GM12878 (cell line): ENCODE measurements at regions not wholly inside any gene's neighbourhood (a gene's known extent, or its start where the extent isn't known, plus 50 kb on each side); places are given as distances from the start of the nearest gene placed in this dataset.
A peak's percentile ranks its signal among the peaks of the same experiment; 100 is the strongest.

Source experiments
- ATAC-seq: fragments of 200-7000 bp; cut with Tn5 transposase; 3 replicates; pipeline ENCODE4 v1.9.1; 2020; ENCODE audit warnings: mild to moderate bottlenecking, moderate library complexity
- BruUV-seq: library from RNA; stranded (reverse); fragments of 400-500 nt; replicated peaks from 2 replicates; lab custom pipeline; 2021; lab: Mats Ljungman, UMichigan
- CTCF ChIA-PET: fragments of 300-600 bp; sonication (Branson Sonifier 250); formaldehyde crosslinking; extraction: SDS; loops from one replicate; lab custom pipeline; 2021; ENCODE audit warnings: inconsistent platforms; lab: Yijun Ruan, JAX
- POLR2A ChIA-PET: fragments of 350-600 bp; formaldehyde crosslinking; extraction: SDS; loops from one replicate; lab custom pipeline; 2021; ENCODE audit warnings: inconsistent platforms; lab: Charles Lee
- RAD21 ChIA-PET: fragments of 300-600 bp; sonication (Branson Sonifier 250); formaldehyde crosslinking; loops from one replicate; lab custom pipeline; 2023; ENCODE audit warnings: antibody characterized with exemption; ENCODE audit not compliant: unreplicated experiment; lab: Charles Lee
- SMC1A ChIA-PET: fragments of 300-600 bp; sonication (Branson Sonifier 250); formaldehyde crosslinking; loops from one replicate; lab custom pipeline; 2023; ENCODE audit not compliant: unreplicated experiment, uncharacterized antibody; lab: Charles Lee
- DNase-seq: peaks from one replicate; pipeline ENCODE4 v3.0.0-alpha.2; 2011; ENCODE audit warnings: low read depth, low spot score
- FAIRE-seq: peaks from 3 replicates; lab custom pipeline; 2011; peaks lifted over from hg19 to GRCh38; lab: Jason Lieb, UNC
- H2AFZ ChIP-seq: 2 replicates; pipeline ENCODE4 v1.6.0; 2011; ENCODE audit warnings: low read depth, low read length, control low read depth; ENCODE audit not compliant: control insufficient read depth
- H3K27ac ChIP-seq: 2 replicates; pipeline ENCODE4 v1.5.1; 2011; ENCODE audit warnings: control low read depth; ENCODE audit not compliant: control insufficient read depth, insufficient read depth
- H3K27me3 ChIP-seq, 2 experiments: replicated peaks in 1 of 2; 2 replicates each; pipeline versions ENCODE4 v1.6.0 to v1.6.1; 2011; ENCODE audit warnings: low read length in 1 of 2; ENCODE audit not compliant: control insufficient read depth in 2 of 2, insufficient read depth in 2 of 2
- H3K36me3 ChIP-seq, 2 experiments: 2 replicates each; pipeline ENCODE4 v1.5.1; 2011; ENCODE audit warnings: low read length in 1 of 2; ENCODE audit not compliant: control insufficient read depth in 2 of 2, insufficient read depth in 2 of 2
- H3K4me1 ChIP-seq: 2 replicates; pipeline ENCODE4 v1.6.1; 2011; ENCODE audit warnings: mild to moderate bottlenecking, low read length, moderate library complexity, mixed read lengths; ENCODE audit not compliant: control insufficient read depth, insufficient read depth
- H3K4me2 ChIP-seq: 2 replicates; pipeline ENCODE4 v1.6.0; 2011; ENCODE audit warnings: control low read depth; ENCODE audit not compliant: control insufficient read depth, insufficient read depth
- H3K4me3 ChIP-seq: fragments of 200-600 bp; sonication (generic); 2 replicates; pipeline ENCODE4 v1.5.1; 2016
- H3K79me2 ChIP-seq: 2 replicates; pipeline ENCODE4 v1.6.0; 2011; ENCODE audit warnings: low read length; ENCODE audit not compliant: control insufficient read depth, insufficient read depth
- H3K9ac ChIP-seq: 2 replicates; pipeline ENCODE4 v1.8.0; 2011; ENCODE audit warnings: low read length, control low read depth, mixed read lengths; ENCODE audit not compliant: control insufficient read depth, insufficient read depth
- H3K9me3 ChIP-seq: replicated peaks from 3 replicates; pipeline ENCODE4 v1.5.1; 2011; ENCODE audit warnings: mild to moderate bottlenecking, low read length; ENCODE audit not compliant: control insufficient read depth, insufficient read depth
- H4K20me1 ChIP-seq: 2 replicates; pipeline ENCODE4 v1.6.0; 2011; ENCODE audit not compliant: control insufficient read depth, insufficient read depth
- ATF7 ChIP-seq: fragments of 450-650 bp; IDR thresholded peaks from 2 replicates; pipeline ENCODE4 v1.6.1; 2016; ENCODE audit warnings: low read depth, mild to moderate bottlenecking
- BCL11A ChIP-seq: IDR thresholded peaks from 2 replicates; pipeline ENCODE4 v1.6.1; 2011; ENCODE audit warnings: low read depth, low read length
- CHD1 ChIP-seq: IDR thresholded peaks from 2 replicates; pipeline ENCODE4 v1.6.1; 2012; ENCODE audit warnings: low read depth, low read length, improper control_type of control experiment
- JUNB ChIP-seq: IDR thresholded peaks from 2 replicates; pipeline ENCODE4 v1.6.1; 2016; ENCODE audit warnings: antibody characterized with exemption, mild to moderate bottlenecking
- MTA2 ChIP-seq: fragments of 450-650 bp; IDR thresholded peaks from 2 replicates; pipeline ENCODE4 v1.6.1; 2016; ENCODE audit warnings: low read depth, mild to moderate bottlenecking, moderate library complexity
- MYC ChIP-seq: IDR thresholded peaks from 2 replicates; pipeline ENCODE4 v1.6.1; 2011; ENCODE audit warnings: mild to moderate bottlenecking, low read length, moderate library complexity, inconsistent platforms; ENCODE audit not compliant: insufficient read depth, insufficient replicate concordance, insufficient read length, severe bottlenecking
- POU2F2 ChIP-seq: IDR thresholded peaks from 3 replicates; pipeline ENCODE4 v1.6.1; 2011; ENCODE audit warnings: low read depth, mild to moderate bottlenecking, low read length, borderline replicate concordance
- SIX5 ChIP-seq: IDR thresholded peaks from 2 replicates; pipeline ENCODE4 v1.6.1; 2011; ENCODE audit warnings: mild to moderate bottlenecking, low read depth, low read length, moderate library complexity; ENCODE audit not compliant: severe bottlenecking
- TAF1 ChIP-seq: IDR thresholded peaks from 2 replicates; pipeline ENCODE4 v1.6.1; 2011; ENCODE audit warnings: mild to moderate bottlenecking, low read depth, low read length, borderline replicate concordance
- TBL1XR1 ChIP-seq: IDR thresholded peaks from 2 replicates; pipeline ENCODE4 v1.6.1; 2012; ENCODE audit warnings: low read depth, low read length, improper control_type of control experiment
- TCF12 ChIP-seq: IDR thresholded peaks from 2 replicates; pipeline ENCODE4 v1.6.1; 2011; ENCODE audit warnings: low read depth, mild to moderate bottlenecking, low read length
- WRNIP1 ChIP-seq: IDR thresholded peaks from 2 replicates; pipeline ENCODE4 v1.6.1; 2011; ENCODE audit warnings: low read depth, low read length, improper control_type of control experiment, borderline replicate concordance
- ZNF24 ChIP-seq: fragments of 450-650 bp; IDR thresholded peaks from 2 replicates; pipeline ENCODE4 v1.6.1; 2017; ENCODE audit warnings: antibody characterized with exemption, mild to moderate bottlenecking
- in situ Hi-C: fragments of 300-500 bp; cut with MboI; formaldehyde crosslinking; loops from 9 replicates; pipeline ENCODE4 v1.14.3; 2018; ENCODE audit warnings: mixed read lengths
- intact Hi-C: fragments of 100-400 bp; cut with micrococcal nuclease; formaldehyde crosslinking; loops from one replicate; pipeline ENCODE4 v1.14.2; 2022; ENCODE audit not compliant: unreplicated experiment
- TF ChIP-seq, protein P1 (sequence below): fragments of 450-650 bp; IDR thresholded peaks from 2 replicates; pipeline ENCODE4 v1.6.1; 2018; ENCODE audit warnings: borderline replicate concordance, mild to moderate bottlenecking; ENCODE audit not compliant: partially characterized antibody
- TF ChIP-seq, protein P2 (sequence below): fragments of 450-650 bp; IDR thresholded peaks from 2 replicates; pipeline ENCODE4 v1.6.1; 2017; ENCODE audit warnings: mild to moderate bottlenecking

DNA sequence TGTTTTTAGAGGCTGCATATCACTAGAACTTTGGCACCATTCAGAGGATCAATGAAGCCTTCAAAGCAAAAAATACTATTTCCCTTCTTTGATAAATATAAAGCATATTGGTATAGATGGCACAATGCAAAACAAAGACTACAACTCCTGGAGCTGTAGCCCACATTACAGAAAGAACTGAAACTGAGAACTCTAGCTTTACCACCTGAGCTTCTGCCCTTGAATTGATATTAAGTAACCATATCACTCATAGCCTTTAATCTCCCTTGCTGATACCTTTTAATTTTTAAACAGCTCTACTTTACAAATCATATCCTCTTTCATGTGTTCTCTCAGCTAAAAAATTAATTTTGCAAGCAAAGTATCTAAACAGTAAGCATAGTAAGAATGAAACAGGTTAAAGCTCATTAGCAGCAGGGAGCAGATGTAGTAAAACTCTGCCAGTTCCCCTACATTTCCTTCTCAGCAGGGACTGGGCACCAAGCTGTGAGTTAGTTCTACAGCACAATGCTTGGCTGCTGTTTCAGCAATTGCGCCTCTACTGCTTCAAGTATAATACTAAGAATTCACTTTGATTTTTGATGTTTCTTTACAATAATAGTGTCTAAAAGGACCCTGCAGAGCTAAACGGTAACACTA lies 97.9 kb upstream of the NANOGP8 start (continued):
- TF ChIP-seq CHD1 (no peak), TCF12 (no peak)
- TF ChIP-seq, protein P1, sequence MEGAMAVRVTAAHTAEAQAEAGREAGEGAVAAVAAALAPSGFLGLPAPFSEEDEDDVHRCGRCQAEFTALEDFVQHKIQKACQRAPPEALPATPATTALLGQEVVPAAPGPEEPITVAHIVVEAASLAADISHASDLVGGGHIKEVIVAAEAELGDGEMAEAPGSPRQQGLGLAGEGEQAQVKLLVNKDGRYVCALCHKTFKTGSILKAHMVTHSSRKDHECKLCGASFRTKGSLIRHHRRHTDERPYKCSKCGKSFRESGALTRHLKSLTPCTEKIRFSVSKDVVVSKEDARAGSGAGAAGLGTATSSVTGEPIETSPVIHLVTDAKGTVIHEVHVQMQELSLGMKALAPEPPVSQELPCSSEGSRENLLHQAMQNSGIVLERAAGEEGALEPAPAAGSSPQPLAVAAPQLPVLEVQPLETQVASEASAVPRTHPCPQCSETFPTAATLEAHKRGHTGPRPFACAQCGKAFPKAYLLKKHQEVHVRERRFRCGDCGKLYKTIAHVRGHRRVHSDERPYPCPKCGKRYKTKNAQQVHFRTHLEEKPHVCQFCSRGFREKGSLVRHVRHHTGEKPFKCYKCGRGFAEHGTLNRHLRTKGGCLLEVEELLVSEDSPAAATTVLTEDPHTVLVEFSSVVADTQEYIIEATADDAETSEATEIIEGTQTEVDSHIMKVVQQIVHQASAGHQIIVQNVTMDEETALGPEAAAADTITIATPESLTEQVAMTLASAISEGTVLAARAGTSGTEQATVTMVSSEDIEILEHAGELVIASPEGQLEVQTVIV = no peak
- TF ChIP-seq, protein P2, sequence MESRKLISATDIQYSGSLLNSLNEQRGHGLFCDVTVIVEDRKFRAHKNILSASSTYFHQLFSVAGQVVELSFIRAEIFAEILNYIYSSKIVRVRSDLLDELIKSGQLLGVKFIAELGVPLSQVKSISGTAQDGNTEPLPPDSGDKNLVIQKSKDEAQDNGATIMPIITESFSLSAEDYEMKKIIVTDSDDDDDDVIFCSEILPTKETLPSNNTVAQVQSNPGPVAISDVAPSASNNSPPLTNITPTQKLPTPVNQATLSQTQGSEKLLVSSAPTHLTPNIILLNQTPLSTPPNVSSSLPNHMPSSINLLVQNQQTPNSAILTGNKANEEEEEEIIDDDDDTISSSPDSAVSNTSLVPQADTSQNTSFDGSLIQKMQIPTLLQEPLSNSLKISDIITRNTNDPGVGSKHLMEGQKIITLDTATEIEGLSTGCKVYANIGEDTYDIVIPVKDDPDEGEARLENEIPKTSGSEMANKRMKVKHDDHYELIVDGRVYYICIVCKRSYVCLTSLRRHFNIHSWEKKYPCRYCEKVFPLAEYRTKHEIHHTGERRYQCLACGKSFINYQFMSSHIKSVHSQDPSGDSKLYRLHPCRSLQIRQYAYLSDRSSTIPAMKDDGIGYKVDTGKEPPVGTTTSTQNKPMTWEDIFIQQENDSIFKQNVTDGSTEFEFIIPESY = no peak

DNA sequence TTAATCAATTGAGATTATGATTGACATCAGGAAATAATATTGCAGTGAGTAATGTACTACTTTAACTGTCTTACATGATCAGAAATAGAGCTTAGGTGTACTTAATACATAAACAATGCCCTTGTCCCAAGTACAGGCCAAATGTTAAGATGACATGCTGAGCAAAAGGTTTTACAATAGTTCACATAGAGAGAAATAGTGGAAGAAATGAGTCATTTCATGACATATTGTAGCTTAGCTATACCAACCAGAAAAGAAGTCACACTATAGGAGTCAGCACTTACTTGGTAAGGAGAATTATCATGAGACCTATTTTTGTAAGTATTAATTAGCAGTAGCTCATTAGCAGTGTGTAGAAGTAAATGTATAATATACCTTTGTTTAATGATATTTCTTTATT lies 96.4 kb upstream of the NANOGP8 start:
- RAD21 ChIA-PET = interaction anchor here (0.6 to 1.5 kb wide), 2 partner anchors 44 to 263 kb away, joined by 3 read pairs; no protein-coding TSS in a partner anchor

More for the DNA sequence above, 96.4 kb upstream of the NANOGP8 start:
- ATAC-seq (peak; percentile 81), FAIRE-seq (peak; percentile 7), DNase-seq (peak; percentile 21)
- intact Hi-C loops (loop anchor here (10.0 kb wide), 1 partner anchor 97 kb away; the partner anchor contains the start of gene NANOGP8), in situ Hi-C loops (no loop called here)
- no peak overlapping the region for H3K4me3 ChIP-seq
- no TSS peak for BruUV-seq
- CTCF ChIA-PET = interaction anchor here (0.5 kb wide), 1 partner anchor 109 kb away, joined by 3 read pairs; no protein-coding TSS in a partner anchor
- H3K4me2 ChIP-seq = no peak overlapping the region
- no peaks in the 10 kb centered on the region for H4K20me1 ChIP-seq
- H2AFZ ChIP-seq = no peak overlapping the region
- SMC1A ChIA-PET = no interaction called here
- POLR2A ChIA-PET = no interaction called here
- no peaks in the 10 kb centered on the region for H3K36me3 ChIP-seq
- no peak for TF ChIP-seq TBL1XR1
- TF ChIP-seq ZNF24 = 0 out of 2 replicates have a peak, but pooled peaks have one; percentile 43
- TF ChIP-seq ATF7 = peak; percentile 39; the same call in 1 of the 2 replicates
- no peak for TF ChIP-seq MYC
- TF ChIP-seq TAF1 = no peak
- TF ChIP-seq POU2F2 = no peak
- TF ChIP-seq BCL11A = 0 out of 2 replicates have a peak, but pooled peaks have one; percentile 21
- peak; percentile 61 for TF ChIP-seq MTA2
- TF ChIP-seq SIX5 = no peak
- no peak for TF ChIP-seq WRNIP1
- TF ChIP-seq JUNB = peak; percentile 52
- H3K27ac ChIP-seq = no peak overlapping the region
- H3K9me3 ChIP-seq = no peaks in the 10 kb centered on the region
- H3K79me2 ChIP-seq = no peaks in the 10 kb centered on the region
- H3K27me3 ChIP-seq = no peaks in the 10 kb centered on the region
- no peak overlapping the region for H3K9ac ChIP-seq
- peaks cover 3% of the 10 kb centered on the region; the same call in 1 of the 2 replicates for H3K4me1 ChIP-seq
